K562 (cell line): ENCODE measurements at regions not wholly inside any gene's neighbourhood (a gene's known extent, or its start where the extent isn't known, plus 50 kb on each side); places are given as distances from the start of the nearest gene placed in this dataset.

Experiments
- ATAC-seq: fragments of 200-7000 bp; cut with Tn5 transposase; 3 replicates; pipeline ENCODE4 v1.9.1; 2020; ENCODE audit warnings: moderate library complexity
- BruUV-seq: library from RNA; stranded (reverse); fragments of 400-500 nt; replicated peaks from 2 replicates; lab custom pipeline; 2021; lab: Mats Ljungman, UMichigan
- CTCF ChIA-PET: fragments of 300-600 bp; formaldehyde crosslinking; extraction: SDS; loops from one replicate; lab custom pipeline; 2021; ENCODE audit warnings: low intra/inter-chr PET ratio; lab: Yijun Ruan, JAX
- POLR2A ChIA-PET: fragments of 300-600, 350-650 bp; sonication (Branson Sonifier 250); formaldehyde crosslinking; extraction: SDS; loops from one replicate; lab custom pipeline; 2021; ENCODE audit warnings: antibody characterized with exemption, inconsistent platforms; lab: Yijun Ruan, JAX
- DNase-seq, 4 experiments: peaks; one replicate each; pipeline versions ENCODE4 v3.0.0 to v3.0.0-alpha.2; 2011 to 2018; ENCODE audit warnings: low spot score in 3 of 4, mixed read lengths in 3 of 4; ENCODE audit errors: extremely low read depth in 1 of 4
- FAIRE-seq: peaks from 2 replicates; lab custom pipeline; 2011; peaks lifted over from hg19 to GRCh38; lab: Jason Lieb, UNC
- H2AFZ ChIP-seq: 2 replicates; pipeline ENCODE4 v1.6.0; 2011; ENCODE audit warnings: low read depth, low read length, control low read depth, inconsistent platforms
- H3K27ac ChIP-seq: fragments of 200-600 bp; 3 replicates; pipeline ENCODE4 v1.8.0; 2011; ENCODE audit warnings: low read depth, mild to moderate bottlenecking, control low read depth, inconsistent platforms, low read length, moderate library complexity, mixed read lengths; ENCODE audit errors: extremely low read depth
- H3K27me3 ChIP-seq, 2 experiments: fragments of 300-600 bp in 1 of 2; 2 replicates in 1 of 2; 3 replicates in 1 of 2; pipeline versions ENCODE4 v1.6.0 to v1.8.0; 2011; ENCODE audit warnings: inconsistent platforms in 2 of 2, low read length in 2 of 2, mild to moderate bottlenecking in 1 of 2, mixed read lengths in 1 of 2, moderate library complexity in 1 of 2; ENCODE audit not compliant: control insufficient read depth in 2 of 2, insufficient read depth in 2 of 2
- H3K36me3 ChIP-seq: fragments of 300-600 bp; 3 replicates; pipeline ENCODE4 v1.8.0; 2011; ENCODE audit warnings: mild to moderate bottlenecking, low read length, inconsistent platforms; ENCODE audit not compliant: control insufficient read depth, insufficient read depth
- H3K4me1 ChIP-seq, 2 experiments: fragments of 200-600 bp in 1 of 2; replicated peaks in 1 of 2; 2 replicates in 1 of 2; 3 replicates in 1 of 2; pipeline versions ENCODE4 v1.5.1 to v1.8.0; 2011; ENCODE audit warnings: inconsistent platforms in 2 of 2, low read length in 2 of 2, mild to moderate bottlenecking in 1 of 2, mixed read lengths in 1 of 2, moderate library complexity in 1 of 2; ENCODE audit not compliant: control insufficient read depth in 2 of 2, insufficient read depth in 2 of 2
- H3K4me2 ChIP-seq: 2 replicates; pipeline ENCODE4 v1.6.1; 2011; ENCODE audit warnings: low read length, control low read depth, inconsistent platforms, mixed read lengths; ENCODE audit not compliant: insufficient read depth
- H3K4me3 ChIP-seq: fragments of 200-600 bp; sonication (generic), shearing (Covaris generic); 2 replicates; pipeline ENCODE4 v1.5.1; 2016; ENCODE audit warnings: control low read depth, inconsistent platforms
- H3K79me2 ChIP-seq: fragments of 200-600 bp; 3 replicates; pipeline ENCODE4 v1.8.0; 2011; ENCODE audit warnings: low read length, inconsistent platforms; ENCODE audit not compliant: control insufficient read depth, insufficient read depth
- H3K9ac ChIP-seq, 2 experiments: 2 replicates each; pipeline versions ENCODE4 v1.6.0 to v1.6.1; 2011; ENCODE audit warnings: low read depth in 2 of 2, low read length in 2 of 2, control low read depth in 1 of 2, inconsistent platforms in 1 of 2, mild to moderate bottlenecking in 1 of 2, mixed read lengths in 1 of 2; ENCODE audit not compliant: insufficient read depth in 1 of 2
- H3K9me1 ChIP-seq: one replicate; pipeline ENCODE4 v1.6.0; 2011; ENCODE audit warnings: inconsistent platforms, mild to moderate bottlenecking, low read length, moderate library complexity; ENCODE audit not compliant: control insufficient read depth, insufficient read depth
- H3K9me3 ChIP-seq: replicated peaks from 2 replicates; pipeline ENCODE4 v1.5.1; 2011; ENCODE audit warnings: low read depth, low read length, inconsistent platforms; ENCODE audit not compliant: control insufficient read depth, insufficient read depth
- H4K20me1 ChIP-seq: replicated peaks from 2 replicates; pipeline ENCODE4 v1.6.1; 2011; ENCODE audit warnings: low read length, inconsistent platforms, mixed read lengths; ENCODE audit not compliant: control insufficient read depth, insufficient read depth
- KAT7 ChIP-seq: sonication (generic); formaldehyde crosslinking; IDR thresholded peaks from 2 replicates; pipeline ENCODE4 v1.8.0; 2022; ENCODE audit warnings: missing genetic modification reagents, mild to moderate bottlenecking, borderline replicate concordance
- KDM4B ChIP-seq, 2 experiments: fragments of 450-650 bp in 1 of 2; sonication (generic) in 1 of 2; IDR thresholded peaks; 2 replicates each; pipeline ENCODE4 v1.6.1; 2016 to 2017; ENCODE audit warnings: borderline replicate concordance in 2 of 2, antibody characterized with exemption in 1 of 2, low read depth in 1 of 2, mild to moderate bottlenecking in 1 of 2
- MLLT1 ChIP-seq, 2 experiments: fragments of 450-650 bp; IDR thresholded peaks; 2 replicates each; pipeline ENCODE4 v1.6.1; 2016
- RBM39 ChIP-seq: fragments of 200-400 bp; formaldehyde crosslinking; optimal IDR thresholded peaks from 2 replicates; pipeline ENCODE3; 2018; ENCODE audit warnings: low read depth, low read length
- USF1 ChIP-seq: sonication (generic); formaldehyde crosslinking; IDR thresholded peaks from 2 replicates; pipeline ENCODE4 v1.9.0; 2022; ENCODE audit warnings: mild to moderate bottlenecking, missing genetic modification reagents
- VEZF1 ChIP-seq: fragments of 200-800 bp; sonication (Bioruptor generic); IDR thresholded peaks from 2 replicates; pipeline ENCODE4 v1.6.1; 2017; ENCODE audit warnings: missing genetic modification characterization, missing compliant biosample characterization
- ZNF253 ChIP-seq: fragments of 250-450 bp; sonication (Bioruptor Pico); conservative IDR thresholded peaks from 2 replicates; pipeline ENCODE4 v1.6.1; 2021; ENCODE audit warnings: mild to moderate bottlenecking
- ZNF436 ChIP-seq: fragments of 250-450, 450-650 bp; sonication (Bioruptor Pico); formaldehyde crosslinking; IDR thresholded peaks from 2 replicates; pipeline ENCODE4 v1.7.0; 2020; ENCODE audit warnings: mild to moderate bottlenecking
- ZNF609 ChIP-seq: sonication (generic); formaldehyde crosslinking; IDR thresholded peaks from 2 replicates; pipeline ENCODE4 v1.8.1; 2023; ENCODE audit warnings: missing genetic modification reagents, mild to moderate bottlenecking, borderline replicate concordance
- WGBS: fragments of 100-300 bp; shearing (Covaris generic); methylation state at CpG from one replicate; pipeline ENCODE4 v1.1.6; 2016; ENCODE audit warnings: low coverage, mixed read lengths; ENCODE audit not compliant: insufficient coverage; ENCODE audit errors: missing lambda C conversion rate; 5-methylcytosine and 5-hydroxymethylcytosine counted together
- in situ Hi-C: fragments of 300-500 bp; cut with MboI; formaldehyde crosslinking; loops from 4 replicates; pipeline ENCODE4 v1.15.0; 2018; ENCODE audit warnings: inconsistent platforms, mixed read lengths
- intact Hi-C: fragments of 100-400 bp; cut with micrococcal nuclease; formaldehyde crosslinking; loops from 2 replicates; pipeline ENCODE4 v1.14.2; 2022

GRCh38 chr1:98460136-98460535 lies 201.4 kb upstream of the SNX7 start:
- H4K20me1 ChIP-seq, result no peaks in the 10 kb centered on the region
- H3K27ac ChIP-seq, result no peak overlapping the region
- H3K27me3 ChIP-seq, result no peaks in the 10 kb centered on the region
- no peak overlapping the region for H3K4me2 ChIP-seq
- no peaks in the 10 kb centered on the region for H3K9me3 ChIP-seq
- no peak overlapping the region for H3K4me3 ChIP-seq
- ATAC-seq, result no peak
- intact Hi-C loops (no loop called here), in situ Hi-C loops (no loop called here)
- ChIA-PET POLR2A (no interaction called here), CTCF (interaction anchor here (0.6 kb wide), 1 partner anchor 1230 kb away, joined by 8 read pairs; no protein-coding TSS in a partner anchor)
- no peak for FAIRE-seq
- no peaks in the 10 kb centered on the region for H3K79me2 ChIP-seq
- H2AFZ ChIP-seq, result no peak overlapping the region
- 0% methylated on average over 1 of the region's 1 CpG for WGBS
- BruUV-seq, result no TSS peak
- no peak for DNase-seq
- H3K9me1 ChIP-seq, result no peaks in the 10 kb centered on the region
- H3K4me1 ChIP-seq, result no peaks in the 10 kb centered on the region
- H3K9ac ChIP-seq, result no peak overlapping the region
- H3K36me3 ChIP-seq, result no peaks in the 10 kb centered on the region
- TF ChIP-seq ZNF609 (CRISPR knock-in tag) (no peak), ZNF253 (CRISPR knock-in tag) (no peak), RBM39 (no peak), MLLT1 (IDR thresholded peaks at IDR 0.05) (no peak), KDM4B (IDR thresholded peaks at IDR 0.05; ENCODE audit: borderline replicate concordance in 2 of 2, low read depth in 1 of 2) (no peak), ZNF436 (CRISPR knock-in tag) (no peak), VEZF1 (CRISPR knock-in tag) (no peak), USF1 (no peak), KAT7 (CRISPR knock-in tag) (no peak)
